Adrenal gland (tissue), 5 donors: ENCODE measurements at regions not wholly inside any gene's neighbourhood (a gene's known extent, or its start where the extent isn't known, plus 50 kb on each side); places are given as distances from the start of the nearest gene placed in this dataset.

Experiments used
- POLR2A ChIP-seq, 2 donors: fragments of 450-650 bp; IDR thresholded peaks; one replicate each; pipeline ENCODE4 v1.6.1; 2017; ENCODE audit warnings: antibody characterized with exemption in 2 of 2, mild to moderate bottlenecking in 2 of 2, moderate library complexity in 1 of 2
- TF ChIP-seq, protein P1 (sequence below), 6 experiments: fragments of 450-650 bp in 4 of 6; fragments of 200-600 bp in 2 of 6; sonication (generic) in 1 of 6; IDR thresholded peaks; 1 replicate in 5 of 6; 2 replicates in 1 of 6; pipeline versions ENCODE4 v1.5.1 to v1.8.0; 2016 to 2021; ENCODE audit warnings: antibody characterized with exemption in 6 of 6, mild to moderate bottlenecking in 2 of 6, moderate library complexity in 1 of 6
- donor health status: DM: no; HTN: no; CAD: no.

GRCh38 chr2:215711471-215712034, 275.7 kb upstream of the FN1 start:
- TF ChIP-seq POLR2A (IDR thresholded peaks at IDR 0.05), result no peak
- TF ChIP-seq, protein P1, sequence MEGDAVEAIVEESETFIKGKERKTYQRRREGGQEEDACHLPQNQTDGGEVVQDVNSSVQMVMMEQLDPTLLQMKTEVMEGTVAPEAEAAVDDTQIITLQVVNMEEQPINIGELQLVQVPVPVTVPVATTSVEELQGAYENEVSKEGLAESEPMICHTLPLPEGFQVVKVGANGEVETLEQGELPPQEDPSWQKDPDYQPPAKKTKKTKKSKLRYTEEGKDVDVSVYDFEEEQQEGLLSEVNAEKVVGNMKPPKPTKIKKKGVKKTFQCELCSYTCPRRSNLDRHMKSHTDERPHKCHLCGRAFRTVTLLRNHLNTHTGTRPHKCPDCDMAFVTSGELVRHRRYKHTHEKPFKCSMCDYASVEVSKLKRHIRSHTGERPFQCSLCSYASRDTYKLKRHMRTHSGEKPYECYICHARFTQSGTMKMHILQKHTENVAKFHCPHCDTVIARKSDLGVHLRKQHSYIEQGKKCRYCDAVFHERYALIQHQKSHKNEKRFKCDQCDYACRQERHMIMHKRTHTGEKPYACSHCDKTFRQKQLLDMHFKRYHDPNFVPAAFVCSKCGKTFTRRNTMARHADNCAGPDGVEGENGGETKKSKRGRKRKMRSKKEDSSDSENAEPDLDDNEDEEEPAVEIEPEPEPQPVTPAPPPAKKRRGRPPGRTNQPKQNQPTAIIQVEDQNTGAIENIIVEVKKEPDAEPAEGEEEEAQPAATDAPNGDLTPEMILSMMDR (IDR thresholded peaks at IDR 0.05), result no peak
